ENCODE measurements at regions not wholly inside any gene's neighbourhood (a gene's known extent, or its start where the extent isn't known, plus 50 kb on each side); places are given as distances from the start of the nearest gene placed in this dataset.

- DNase-seq: no peak
Measured at GRCh38 chr5:56508249-56508648, 275.1 kb upstream of the ANKRD55 start.

- no peak for DNase-seq
Measured at GRCh38 chr5:56507351-56507930, 274.3 kb upstream of the ANKRD55 start.

- DNase-seq: no peak
Measured at GRCh38 chr5:56506211-56506965, 273.3 kb upstream of the ANKRD55 start.

- no peak for DNase-seq
Measured at GRCh38 chr5:56503929-56504328, 270.8 kb upstream of the ANKRD55 start.

GRCh38 chr5:56501781-56502557 lies 268.8 kb upstream of the ANKRD55 start:
- no peak for DNase-seq

GRCh38 chr5:56499901-56500300 lies 266.8 kb upstream of the ANKRD55 start:
- DNase-seq: no peak

- DNase-seq: no peak
Measured at GRCh38 chr5:56499491-56499890, 266.4 kb upstream of the ANKRD55 start.

GRCh38 chr5:56498759-56499395 lies 265.7 kb upstream of the ANKRD55 start:
- DNase-seq: no peak

GRCh38 chr5:56496581-56497063 lies 263.5 kb upstream of the ANKRD55 start:
- DNase-seq: no peak

- DNase-seq: peak; percentile 37
Measured at GRCh38 chr5:56494300-56494731, 261.2 kb upstream of the ANKRD55 start.

GRCh38 chr5:56493766-56494165 lies 260.6 kb upstream of the ANKRD55 start:
- no peak for DNase-seq

- DNase-seq: no peak
Measured at GRCh38 chr5:56493308-56493707, 260.2 kb upstream of the ANKRD55 start.

- DNase-seq: no peak
Measured at GRCh38 chr5:56492812-56493211, 259.7 kb upstream of the ANKRD55 start.

- no peak for DNase-seq
Measured at GRCh38 chr5:56490971-56491468, 257.9 kb upstream of the ANKRD55 start.

GRCh38 chr5:56489272-56489671 lies 256.1 kb upstream of the ANKRD55 start:
- DNase-seq: no peak

GRCh38 chr5:56487528-56488115 lies 254.5 kb upstream of the ANKRD55 start:
- no peak for DNase-seq

GRCh38 chr5:56482363-56482762 lies 249.2 kb upstream of the ANKRD55 start:
- peak; percentile 50 for DNase-seq

GRCh38 chr5:56481428-56482357 lies 248.6 kb upstream of the ANKRD55 start:
- peak; percentile 41 for DNase-seq

- DNase-seq: peak; percentile 63
Measured at GRCh38 chr5:56480705-56481427, 247.7 kb upstream of the ANKRD55 start.

- peak; percentile 26 for DNase-seq
Measured at GRCh38 chr5:56480078-56480704, 247.1 kb upstream of the ANKRD55 start.
